Activated CD8-positive, alpha-beta memory T cell treated with anti-CD3 and anti-CD28 coated beads for 4 hours (primary cell): ENCODE measurements at regions not wholly inside any gene's neighbourhood (a gene's known extent, or its start where the extent isn't known, plus 50 kb on each side); places are given as distances from the start of the nearest gene placed in this dataset.
"Not testable (repeated sequence)": the region's sequence is repeated elsewhere in the genome, so short reads cannot be mapped to it uniquely, and the experiment has no call there.

Experiments
- DNase-seq, 2 donors: peaks; one replicate each; pipeline ENCODE4 v3.0.0-alpha.2; 2020; ENCODE audit warnings: low read depth in 2 of 2

GRCh38 chr4:1524761-1525160 is 118.5 kb upstream of the NKX1-1 start:
- DNase-seq: no peak

GRCh38 chr4:1523907-1524636 is 117.8 kb upstream of the NKX1-1 start:
- no peak for DNase-seq

- DNase-seq: no peak
These were observed 117.3 kb upstream of the NKX1-1 start for GRCh38 chr4:1523506-1523905.

- no peak for DNase-seq
These were observed 116.8 kb upstream of the NKX1-1 start for GRCh38 chr4:1523033-1523432.

GRCh38 chr4:1522606-1523005 is 116.4 kb upstream of the NKX1-1 start:
- DNase-seq: no peak

- no peak for DNase-seq
These were observed 115.6 kb upstream of the NKX1-1 start for GRCh38 chr4:1521821-1522361.

GRCh38 chr4:1520795-1521576 is 114.7 kb upstream of the NKX1-1 start:
- DNase-seq: not testable (repeated sequence)

GRCh38 chr4:1519787-1520661 is 113.8 kb upstream of the NKX1-1 start:
- no peak for DNase-seq

- no peak for DNase-seq
These were observed 112.9 kb upstream of the NKX1-1 start for GRCh38 chr4:1518997-1519700.

- DNase-seq: no peak
These were observed 111.6 kb upstream of the NKX1-1 start for GRCh38 chr4:1517592-1518411.

GRCh38 chr4:1516881-1517480 is 110.7 kb upstream of the NKX1-1 start:
- DNase-seq: no peak

- no peak for DNase-seq
These were observed 110.0 kb upstream of the NKX1-1 start for GRCh38 chr4:1516261-1516660.

GRCh38 chr4:1515763-1516162 is 109.5 kb upstream of the NKX1-1 start:
- DNase-seq: no peak

- DNase-seq: no peak
These were observed 108.9 kb upstream of the NKX1-1 start for GRCh38 chr4:1515156-1515555.

- no peak for DNase-seq
These were observed 108.4 kb upstream of the NKX1-1 start for GRCh38 chr4:1514612-1515011.

GRCh38 chr4:1513936-1514483 is 107.8 kb upstream of the NKX1-1 start:
- DNase-seq: no peak

GRCh38 chr4:1512738-1513660 is 106.8 kb upstream of the NKX1-1 start:
- DNase-seq: no peak

GRCh38 chr4:1512051-1512737 is 106.0 kb upstream of the NKX1-1 start:
- DNase-seq: no peak
